ENCODE measurements at regions not wholly inside any gene's neighbourhood (a gene's known extent, or its start where the extent isn't known, plus 50 kb on each side); places are given as distances from the start of the nearest gene placed in this dataset.

DNA sequence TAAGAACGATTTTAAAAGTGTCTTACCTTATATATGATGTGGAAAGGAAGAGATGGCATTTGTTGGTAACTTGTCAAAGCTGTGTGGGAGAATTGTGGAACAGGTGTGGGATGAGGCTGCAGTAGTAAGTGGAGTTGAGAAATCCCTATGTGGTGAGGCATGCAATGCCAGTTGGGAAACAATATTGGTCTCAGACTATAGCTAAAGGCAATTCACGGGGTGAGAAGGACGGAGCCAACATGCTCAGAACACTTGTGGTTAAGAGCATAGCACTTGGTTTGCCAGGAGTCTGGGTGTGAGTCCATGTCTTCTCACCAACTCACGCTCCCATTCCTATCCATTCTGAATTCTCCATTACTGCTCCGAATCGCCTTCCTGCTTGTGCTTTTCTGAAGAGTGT is 615.6 kb upstream of the ADAMTS9 start:
- Histone ChIP-seq H3K36me3 (ENCODE audit: control insufficient read depth, insufficient read depth, low read length) (no peaks in the 10 kb centered on the region), H3K27me3 (ENCODE audit: control insufficient read depth, insufficient read depth, low read length) (no peaks in the 10 kb centered on the region), H3K4me3 (ENCODE audit: low read depth, low read length) (no peak overlapping the region)
- TF ChIP-seq, protein P1, sequence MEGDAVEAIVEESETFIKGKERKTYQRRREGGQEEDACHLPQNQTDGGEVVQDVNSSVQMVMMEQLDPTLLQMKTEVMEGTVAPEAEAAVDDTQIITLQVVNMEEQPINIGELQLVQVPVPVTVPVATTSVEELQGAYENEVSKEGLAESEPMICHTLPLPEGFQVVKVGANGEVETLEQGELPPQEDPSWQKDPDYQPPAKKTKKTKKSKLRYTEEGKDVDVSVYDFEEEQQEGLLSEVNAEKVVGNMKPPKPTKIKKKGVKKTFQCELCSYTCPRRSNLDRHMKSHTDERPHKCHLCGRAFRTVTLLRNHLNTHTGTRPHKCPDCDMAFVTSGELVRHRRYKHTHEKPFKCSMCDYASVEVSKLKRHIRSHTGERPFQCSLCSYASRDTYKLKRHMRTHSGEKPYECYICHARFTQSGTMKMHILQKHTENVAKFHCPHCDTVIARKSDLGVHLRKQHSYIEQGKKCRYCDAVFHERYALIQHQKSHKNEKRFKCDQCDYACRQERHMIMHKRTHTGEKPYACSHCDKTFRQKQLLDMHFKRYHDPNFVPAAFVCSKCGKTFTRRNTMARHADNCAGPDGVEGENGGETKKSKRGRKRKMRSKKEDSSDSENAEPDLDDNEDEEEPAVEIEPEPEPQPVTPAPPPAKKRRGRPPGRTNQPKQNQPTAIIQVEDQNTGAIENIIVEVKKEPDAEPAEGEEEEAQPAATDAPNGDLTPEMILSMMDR (IDR thresholded peaks at IDR 0.05; ENCODE audit: insufficient read depth, low read length, severe bottlenecking) = no peak
- DNase-seq (ENCODE audit: low read depth) = no peak
- peak; percentile 73 for FAIRE-seq

DNA sequence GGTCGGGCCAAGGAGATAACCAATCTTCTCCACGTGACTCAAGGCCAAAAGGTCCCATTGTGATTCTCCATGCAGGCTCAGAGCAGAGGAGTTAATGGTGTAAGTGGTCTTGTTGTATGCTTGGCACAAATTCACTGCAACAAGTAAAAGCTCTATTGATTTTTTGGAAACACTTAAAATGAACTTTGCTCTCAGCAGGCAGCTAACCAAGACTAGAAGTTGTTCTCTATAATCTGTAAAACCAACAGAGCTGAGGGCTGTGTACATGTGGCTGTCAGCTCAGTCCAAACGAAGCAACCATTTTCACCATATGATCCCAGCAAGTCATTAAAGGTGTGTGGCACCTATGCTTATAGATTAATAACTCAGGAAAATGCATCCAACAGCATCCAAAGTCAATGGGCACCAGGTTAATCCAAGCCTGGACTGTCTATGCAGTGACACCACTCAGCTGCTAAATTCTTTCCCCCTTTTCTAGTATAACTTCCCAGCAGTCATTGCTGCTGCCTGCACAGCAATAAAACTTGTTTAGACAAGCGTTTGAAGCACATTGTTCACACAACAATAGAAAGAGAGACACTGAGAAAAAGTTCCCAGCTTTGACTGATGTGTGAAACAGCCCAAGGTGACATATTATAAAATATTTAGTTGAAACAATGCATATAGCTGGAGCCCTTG is 603.8 kb upstream of the ADAMTS9 start:
- TF ChIP-seq, protein P1 (IDR thresholded peaks at IDR 0.05; ENCODE audit: insufficient read depth, low read length, severe bottlenecking) = no peak
- Histone ChIP-seq H3K4me3 (ENCODE audit: low read depth, low read length) (no peak overlapping the region), H3K27me3 (ENCODE audit: control insufficient read depth, insufficient read depth, low read length) (no peaks in the 10 kb centered on the region), H3K36me3 (ENCODE audit: control insufficient read depth, insufficient read depth, low read length) (no peaks in the 10 kb centered on the region)
- DNase-seq (ENCODE audit: low read depth) = peak; percentile 8
- FAIRE-seq = no peak

DNA sequence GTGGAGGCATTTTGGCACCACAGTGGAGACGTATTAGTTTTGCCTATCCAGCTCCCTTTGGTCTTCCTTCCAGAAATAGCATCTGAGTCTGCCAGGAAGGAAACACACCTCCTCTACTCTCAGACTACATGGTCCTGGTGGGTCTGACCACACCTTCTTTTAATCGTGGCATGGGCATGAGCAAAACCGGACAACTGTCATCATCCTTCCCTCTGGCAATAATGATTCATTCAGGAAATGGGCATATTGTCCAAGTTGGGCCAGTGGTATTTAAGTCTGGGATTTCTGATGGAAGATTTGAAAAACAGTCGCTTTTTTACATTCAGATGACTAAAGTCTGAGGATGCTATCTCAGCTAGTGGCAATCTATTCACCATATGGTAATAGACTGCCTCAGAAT is 601.0 kb upstream of the ADAMTS9 start:
- no peaks in the 10 kb centered on the region for H3K27me3 ChIP-seq (ENCODE audit: control insufficient read depth, insufficient read depth, low read length)
- TF ChIP-seq, protein P1 (IDR thresholded peaks at IDR 0.05; ENCODE audit: insufficient read depth, low read length, severe bottlenecking) = no peak
- no peak overlapping the region for H3K4me3 ChIP-seq (ENCODE audit: low read depth, low read length)
- FAIRE-seq (peak; percentile 13), DNase-seq (ENCODE audit: low read depth) (no peak)
- H3K36me3 ChIP-seq (ENCODE audit: control insufficient read depth, insufficient read depth, low read length) = no peaks in the 10 kb centered on the region

DNA sequence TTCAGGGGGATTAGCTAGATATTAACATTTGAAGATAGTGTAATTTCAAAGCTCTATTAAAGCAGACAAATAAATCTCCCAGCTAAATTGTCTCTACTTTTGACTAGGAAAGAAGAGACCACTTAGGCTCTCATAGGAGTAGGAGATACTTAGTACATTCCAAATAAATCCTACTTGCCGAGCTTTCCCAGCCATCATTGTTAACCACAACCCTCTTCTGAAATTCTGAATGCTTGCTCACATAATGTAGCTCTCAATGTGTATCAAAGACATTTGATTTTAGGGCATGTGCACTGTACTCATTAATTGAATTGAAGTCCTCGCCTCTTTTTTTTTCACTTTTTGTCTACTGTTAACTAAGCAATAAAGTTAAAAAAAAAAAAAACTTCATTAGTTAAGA is 598.2 kb upstream of the ADAMTS9 start:
- DNase-seq (ENCODE audit: low read depth) (no peak), FAIRE-seq (no peak)
- TF ChIP-seq, protein P1 (IDR thresholded peaks at IDR 0.05; ENCODE audit: insufficient read depth, low read length, severe bottlenecking) = no peak
- Histone ChIP-seq H3K36me3 (ENCODE audit: control insufficient read depth, insufficient read depth, low read length) (no peaks in the 10 kb centered on the region), H3K4me3 (ENCODE audit: low read depth, low read length) (no peak overlapping the region), H3K27me3 (ENCODE audit: control insufficient read depth, insufficient read depth, low read length) (no peaks in the 10 kb centered on the region)

DNA sequence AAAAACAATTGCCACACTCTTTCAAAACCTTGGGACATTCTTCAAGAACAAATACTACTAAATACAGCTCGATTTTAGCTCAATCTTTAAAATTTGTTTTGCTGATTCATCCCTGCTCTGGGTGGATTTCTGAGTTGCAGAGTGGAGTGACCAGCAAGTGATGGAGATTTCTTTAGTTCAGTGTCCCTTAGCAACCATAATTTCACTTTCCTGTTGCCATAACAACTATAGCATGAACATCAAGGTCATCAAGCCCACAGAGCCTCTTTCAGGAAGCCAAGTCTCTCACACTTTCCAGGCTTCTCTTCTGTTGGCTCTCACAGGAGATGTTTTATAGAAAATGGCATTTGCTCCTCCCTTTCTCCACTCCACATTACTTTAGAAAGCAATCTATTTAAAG is 597.2 kb upstream of the ADAMTS9 start:
- Histone ChIP-seq H3K36me3 (ENCODE audit: control insufficient read depth, insufficient read depth, low read length) (no peaks in the 10 kb centered on the region), H3K27me3 (ENCODE audit: control insufficient read depth, insufficient read depth, low read length) (no peaks in the 10 kb centered on the region), H3K4me3 (ENCODE audit: low read depth, low read length) (no peak overlapping the region)
- DNase-seq (ENCODE audit: low read depth) = no peak
- FAIRE-seq = no peak
- TF ChIP-seq, protein P1 (IDR thresholded peaks at IDR 0.05; ENCODE audit: insufficient read depth, low read length, severe bottlenecking) = no peak

DNA sequence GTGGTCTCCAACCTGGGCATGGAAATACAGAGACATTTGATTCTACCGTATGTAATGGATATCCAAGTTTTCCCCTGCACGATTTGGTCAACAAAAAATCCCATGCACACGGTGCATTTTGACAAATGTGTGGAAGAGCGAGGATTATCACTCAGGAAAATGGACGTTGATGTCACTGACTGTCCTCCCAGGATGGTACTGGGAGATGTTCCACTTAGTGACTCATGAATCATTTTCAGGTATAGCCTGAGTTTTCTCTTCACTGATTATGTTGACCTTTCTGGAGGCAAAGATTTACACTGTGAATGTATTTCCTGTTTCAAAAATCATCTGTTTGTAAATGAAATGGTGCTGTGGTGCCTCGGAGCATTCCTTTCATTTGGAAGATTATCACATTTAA is 596.7 kb upstream of the ADAMTS9 start:
- FAIRE-seq (no peak), DNase-seq (ENCODE audit: low read depth) (no peak)
- no peaks in the 10 kb centered on the region for H3K27me3 ChIP-seq (ENCODE audit: control insufficient read depth, insufficient read depth, low read length)
- TF ChIP-seq, protein P1 (IDR thresholded peaks at IDR 0.05; ENCODE audit: insufficient read depth, low read length, severe bottlenecking) = no peak
- no peak overlapping the region for H3K4me3 ChIP-seq (ENCODE audit: low read depth, low read length)
- no peaks in the 10 kb centered on the region for H3K36me3 ChIP-seq (ENCODE audit: control insufficient read depth, insufficient read depth, low read length)

All from bronchial epithelial cell (primary cell).